ENCODE measurements at regions not wholly inside any gene's neighbourhood (a gene's known extent, or its start where the extent isn't known, plus 50 kb on each side); places are given as distances from the start of the nearest gene placed in this dataset.

- Histone ChIP-seq H3K79me2 (ENCODE audit: control insufficient read depth, low read length) (no peaks in the 10 kb centered on the region), H3K27me3 (ENCODE audit: control insufficient read depth, low read length) (no peaks in the 10 kb centered on the region), H3K4me3 (ENCODE audit: low read length) (no peak overlapping the region), H3K4me1 (ENCODE audit: control insufficient read depth, low read length) (no peaks in the 10 kb centered on the region), H3K4me2 (ENCODE audit: low read length) (no peak overlapping the region), H3K9me3 (ENCODE audit: control insufficient read depth, insufficient read depth, low read length) (no peaks in the 10 kb centered on the region), H3K9me2 (replicated peaks; ENCODE audit: control insufficient read depth, low read length) (no peaks in the 10 kb centered on the region), H3F3A (ENCODE audit: control insufficient read depth, insufficient read depth) (no peaks in the 10 kb centered on the region), H3K36me3 (ENCODE audit: control insufficient read depth, low read length) (no peaks in the 10 kb centered on the region), H3K27ac (ENCODE audit: low read depth, low read length) (no peak overlapping the region), H4K20me1 (ENCODE audit: control insufficient read depth, insufficient read depth, low read depth, low read length) (no peaks in the 10 kb centered on the region)
- TF ChIP-seq CTCF (IDR thresholded peaks at IDR 0.05; ENCODE audit: low read depth, low read length, poor library complexity, severe bottlenecking) (no peak), EZH2phosphoT487 (IDR thresholded peaks at IDR 0.05; ENCODE audit: borderline replicate concordance, low read length) (no peak)
Measured at GRCh38 chr11:80958361-80958760, 1517.5 kb upstream of the TENM4 start.

DNA sequence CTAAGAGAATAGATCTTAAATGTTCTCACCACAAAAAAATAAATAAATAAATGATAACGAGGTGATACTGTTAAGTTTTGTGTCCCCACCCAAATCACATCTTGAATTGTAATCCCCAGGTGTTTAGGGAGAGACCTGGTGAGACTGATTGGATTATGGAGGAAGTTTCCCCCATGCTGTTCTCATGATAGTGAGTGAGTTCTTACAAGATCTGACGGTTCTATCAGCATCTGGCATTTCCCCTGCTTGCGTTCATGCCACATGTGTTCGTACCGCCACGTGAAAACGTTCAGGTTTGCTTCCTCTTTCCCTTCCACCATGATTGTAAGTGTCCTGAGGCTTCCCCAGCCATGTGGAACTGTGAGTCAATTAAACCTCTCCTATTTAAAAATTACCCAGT lies 1514.8 kb upstream of the TENM4 start:
- Histone ChIP-seq H3K4me2 (ENCODE audit: low read length) (no peak overlapping the region), H3K27me3 (ENCODE audit: control insufficient read depth, low read length) (no peaks in the 10 kb centered on the region), H3K36me3 (ENCODE audit: control insufficient read depth, low read length) (no peaks in the 10 kb centered on the region), H3K27ac (ENCODE audit: low read depth, low read length) (no peak overlapping the region), H3K4me1 (ENCODE audit: control insufficient read depth, low read length) (no peaks in the 10 kb centered on the region), H3K79me2 (ENCODE audit: control insufficient read depth, low read length) (no peaks in the 10 kb centered on the region), H3K9me3 (ENCODE audit: control insufficient read depth, insufficient read depth, low read length) (no peaks in the 10 kb centered on the region), H3K4me3 (ENCODE audit: low read length) (no peak overlapping the region), H3F3A (ENCODE audit: control insufficient read depth, insufficient read depth) (no peaks in the 10 kb centered on the region), H4K20me1 (ENCODE audit: control insufficient read depth, insufficient read depth, low read depth, low read length) (no peaks in the 10 kb centered on the region), H3K9me2 (replicated peaks; ENCODE audit: control insufficient read depth, low read length) (no peaks in the 10 kb centered on the region)
- no peak for TF ChIP-seq EZH2phosphoT487 (IDR thresholded peaks at IDR 0.05; ENCODE audit: borderline replicate concordance, low read length)
- TF ChIP-seq CTCF (IDR thresholded peaks at IDR 0.05; ENCODE audit: low read depth, low read length, poor library complexity, severe bottlenecking) = no peak

- no peak overlapping the region for H3K27ac ChIP-seq (ENCODE audit: low read depth, low read length)
- no peaks in the 10 kb centered on the region for H3K27me3 ChIP-seq (ENCODE audit: control insufficient read depth, low read length)
- no peaks in the 10 kb centered on the region for H3K9me3 ChIP-seq (ENCODE audit: control insufficient read depth, insufficient read depth, low read length)
- no peak overlapping the region for H3K4me2 ChIP-seq (ENCODE audit: low read length)
- H3K9me2 ChIP-seq (replicated peaks; ENCODE audit: control insufficient read depth, low read length) = no peaks in the 10 kb centered on the region
- TF ChIP-seq EZH2phosphoT487 (IDR thresholded peaks at IDR 0.05; ENCODE audit: borderline replicate concordance, low read length) = no peak
- TF ChIP-seq CTCF (IDR thresholded peaks at IDR 0.05; ENCODE audit: low read depth, low read length, poor library complexity, severe bottlenecking) = no peak
- no peaks in the 10 kb centered on the region for H4K20me1 ChIP-seq (ENCODE audit: control insufficient read depth, insufficient read depth, low read depth, low read length)
- H3K4me1 ChIP-seq (ENCODE audit: control insufficient read depth, low read length) = no peaks in the 10 kb centered on the region
- no peaks in the 10 kb centered on the region for H3F3A ChIP-seq (ENCODE audit: control insufficient read depth, insufficient read depth)
- no peaks in the 10 kb centered on the region for H3K79me2 ChIP-seq (ENCODE audit: control insufficient read depth, low read length)
- H3K4me3 ChIP-seq (ENCODE audit: low read length) = no peak overlapping the region
- no peaks in the 10 kb centered on the region for H3K36me3 ChIP-seq (ENCODE audit: control insufficient read depth, low read length)
Measured at GRCh38 chr11:80948781-80949180, 1508.0 kb upstream of the TENM4 start.

DNA sequence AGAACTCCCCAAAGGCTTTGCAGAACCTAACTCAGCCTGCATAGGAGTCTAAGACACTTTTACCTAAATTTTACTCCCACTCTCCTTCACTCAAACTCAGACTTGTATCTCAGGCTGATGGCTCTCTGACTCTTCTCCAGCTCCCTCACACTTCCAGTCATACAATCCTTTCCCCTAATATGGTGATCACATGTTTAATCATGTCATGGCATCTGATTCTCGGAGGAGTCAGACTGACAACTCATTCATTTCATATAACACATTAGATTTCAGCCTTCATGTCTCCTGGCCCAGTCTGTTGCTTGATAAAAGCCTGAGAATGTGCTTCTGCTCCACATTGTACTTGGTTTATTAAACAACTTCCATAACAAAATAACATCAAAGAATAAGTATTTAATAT lies 1503.9 kb upstream of the TENM4 start:
- Histone ChIP-seq H3K9me3 (ENCODE audit: control insufficient read depth, insufficient read depth, low read length) (no peaks in the 10 kb centered on the region), H3K4me2 (ENCODE audit: low read length) (no peak overlapping the region), H3K4me3 (ENCODE audit: low read length) (no peak overlapping the region), H3K79me2 (ENCODE audit: control insufficient read depth, low read length) (no peaks in the 10 kb centered on the region), H3K9me2 (replicated peaks; ENCODE audit: control insufficient read depth, low read length) (no peaks in the 10 kb centered on the region), H3K27ac (ENCODE audit: low read depth, low read length) (no peak overlapping the region), H3K36me3 (ENCODE audit: control insufficient read depth, low read length) (no peaks in the 10 kb centered on the region), H3K27me3 (ENCODE audit: control insufficient read depth, low read length) (no peaks in the 10 kb centered on the region), H3F3A (ENCODE audit: control insufficient read depth, insufficient read depth) (no peaks in the 10 kb centered on the region), H3K4me1 (ENCODE audit: control insufficient read depth, low read length) (no peaks in the 10 kb centered on the region), H4K20me1 (ENCODE audit: control insufficient read depth, insufficient read depth, low read depth, low read length) (no peaks in the 10 kb centered on the region)
- TF ChIP-seq CTCF (IDR thresholded peaks at IDR 0.05; ENCODE audit: low read depth, low read length, poor library complexity, severe bottlenecking) (no peak), EZH2phosphoT487 (IDR thresholded peaks at IDR 0.05; ENCODE audit: borderline replicate concordance, low read length) (no peak)
